H9 (cell line): ENCODE measurements at regions not wholly inside any gene's neighbourhood (a gene's known extent, or its start where the extent isn't known, plus 50 kb on each side); places are given as distances from the start of the nearest gene placed in this dataset.

ENCODE experiments used
- DNase-seq: peaks from one replicate; pipeline ENCODE4 v3.0.0-alpha.2; 2017
- H2AFZ ChIP-seq: one replicate; pipeline ENCODE4 v1.6.1; 2013; ENCODE audit warnings: mild to moderate bottlenecking, low read length, control low read depth, moderate library complexity
- H2AK5ac ChIP-seq: 2 replicates; pipeline ENCODE4 v1.6.1; 2013; ENCODE audit warnings: low read length, control low read depth, mixed read lengths; ENCODE audit not compliant: insufficient read length
- H2BK120ac ChIP-seq: one replicate; pipeline ENCODE4 v1.6.1; 2013; ENCODE audit warnings: low read depth, mild to moderate bottlenecking, low read length, control low read depth, inconsistent platforms; ENCODE audit not compliant: poor library complexity, severe bottlenecking
- H2BK12ac ChIP-seq: 2 replicates; pipeline ENCODE4 v1.6.1; 2013; ENCODE audit warnings: low read length, control low read depth, mixed read lengths, low read depth; ENCODE audit not compliant: insufficient read length
- H2BK15ac ChIP-seq: 2 replicates; pipeline ENCODE4 v1.6.1; 2013; ENCODE audit warnings: low read depth, low read length, control low read depth
- H2BK20ac ChIP-seq: one replicate; pipeline ENCODE4 v1.6.1; 2013; ENCODE audit warnings: low read depth, mild to moderate bottlenecking, low read length, control low read depth, inconsistent platforms; ENCODE audit not compliant: poor library complexity, severe bottlenecking
- H2BK5ac ChIP-seq: 2 replicates; pipeline ENCODE4 v1.6.1; 2013; ENCODE audit warnings: low read length, control low read depth, mixed read lengths; ENCODE audit not compliant: insufficient read length
- H3K14ac ChIP-seq: 2 replicates; pipeline ENCODE4 v1.6.1; 2013; ENCODE audit warnings: low read length, control low read depth; ENCODE audit not compliant: insufficient read depth
- H3K18ac ChIP-seq: 2 replicates; pipeline ENCODE4 v1.6.1; 2013; ENCODE audit warnings: low read depth, mild to moderate bottlenecking, mixed read lengths, low read length, control low read depth; ENCODE audit not compliant: insufficient read length
- H3K23ac ChIP-seq: 2 replicates; pipeline ENCODE4 v1.6.1; 2013; ENCODE audit warnings: low read length, control low read depth, mixed read lengths, low read depth; ENCODE audit not compliant: insufficient read length
- H3K23me2 ChIP-seq: 2 replicates; pipeline ENCODE4 v1.6.1; 2013; ENCODE audit warnings: low read depth, mild to moderate bottlenecking, mixed read lengths, low read length, control low read depth; ENCODE audit not compliant: insufficient read length, poor library complexity, severe bottlenecking
- H3K27ac ChIP-seq: 2 replicates; pipeline ENCODE4 v1.5.1; 2013; ENCODE audit warnings: low read length, control low read depth, mixed read lengths, low read depth; ENCODE audit not compliant: insufficient read length
- H3K27me3 ChIP-seq: 2 replicates; pipeline ENCODE4 v1.6.1; 2013; ENCODE audit warnings: low read length, control low read depth, inconsistent platforms; ENCODE audit not compliant: insufficient read depth
- H3K4ac ChIP-seq: 2 replicates; pipeline ENCODE4 v1.6.1; 2013; ENCODE audit warnings: low read depth, mild to moderate bottlenecking, control low read depth, inconsistent platforms, low read length, moderate library complexity
- H3K4me1 ChIP-seq: 2 replicates; pipeline ENCODE4 v1.6.1; 2013; ENCODE audit warnings: low read length, control low read depth, inconsistent platforms; ENCODE audit not compliant: insufficient read depth
- H3K4me2 ChIP-seq: 2 replicates; pipeline ENCODE4 v1.6.1; 2013; ENCODE audit warnings: low read length, control low read depth, mixed read lengths; ENCODE audit not compliant: insufficient read length, insufficient read depth
- H3K56ac ChIP-seq: 2 replicates; pipeline ENCODE4 v1.6.1; 2013; ENCODE audit warnings: low read depth, mild to moderate bottlenecking, mixed read lengths, low read length, control low read depth; ENCODE audit not compliant: insufficient read length
- H3K79me1 ChIP-seq: 2 replicates; pipeline ENCODE4 v1.6.1; 2013; ENCODE audit warnings: low read depth, mild to moderate bottlenecking, moderate library complexity, low read length, control low read depth, inconsistent platforms; ENCODE audit not compliant: insufficient read depth, poor library complexity, severe bottlenecking
- H3K79me2 ChIP-seq: 2 replicates; pipeline ENCODE4 v1.6.1; 2013; ENCODE audit warnings: low read length, control low read depth, inconsistent platforms; ENCODE audit not compliant: insufficient read depth
- H3K9ac ChIP-seq: 2 replicates; pipeline ENCODE4 v1.6.1; 2013; ENCODE audit warnings: low read length, control low read depth, mixed read lengths; ENCODE audit not compliant: insufficient read length; ENCODE audit errors: extremely low read depth
- H3K9me3 ChIP-seq: one replicate; pipeline ENCODE4 v1.6.1; 2013; ENCODE audit warnings: low read depth, low read length, inconsistent platforms; ENCODE audit not compliant: control insufficient read depth
- H3T11ph ChIP-seq: one replicate; pipeline ENCODE4 v1.6.1; 2013; ENCODE audit warnings: mild to moderate bottlenecking, low read length, control low read depth, inconsistent platforms
- H4K20me1 ChIP-seq: one replicate; pipeline ENCODE4 v1.6.1; 2013; ENCODE audit not compliant: control insufficient read depth, insufficient read length, insufficient read depth
- H4K5ac ChIP-seq: 2 replicates; pipeline ENCODE4 v1.6.1; 2013; ENCODE audit warnings: low read depth, mild to moderate bottlenecking, mixed read lengths, low read length, control low read depth; ENCODE audit not compliant: insufficient read length
- H4K8ac ChIP-seq: replicated peaks from 2 replicates; pipeline ENCODE4 v1.6.1; 2013; ENCODE audit warnings: low read length, control low read depth, mixed read lengths, low read depth; ENCODE audit not compliant: insufficient read length
- H4K91ac ChIP-seq: 2 replicates; pipeline ENCODE4 v1.6.1; 2013; ENCODE audit warnings: low read depth, mild to moderate bottlenecking, moderate library complexity, mixed read lengths, low read length, control low read depth; ENCODE audit not compliant: insufficient read length
- H3K27ac Mint-ChIP-seq, 3 experiments: 2 replicates in 2 of 3; 3 replicates in 1 of 3; pipeline ENCODE4 v1.8.0; 2020 to 2021; ENCODE audit warnings: mixed read lengths in 3 of 3, mild to moderate bottlenecking in 1 of 3, moderate library complexity in 1 of 3
- H3K27me3 Mint-ChIP-seq: 2 replicates; pipeline ENCODE4 v1.8.0; 2021; ENCODE audit warnings: low read depth, mild to moderate bottlenecking, moderate library complexity, mixed read lengths
- H3K36me3 Mint-ChIP-seq, 3 experiments: 2 replicates in 2 of 3; 3 replicates in 1 of 3; pipeline ENCODE4 v1.8.0; 2020 to 2021; ENCODE audit warnings: low read depth in 3 of 3, mixed read lengths in 3 of 3; ENCODE audit not compliant: insufficient read depth in 1 of 3
- H3K4me1 Mint-ChIP-seq, 2 experiments: 2 replicates each; pipeline ENCODE4 v1.8.0; 2020; ENCODE audit warnings: mixed read lengths in 2 of 2
- H3K4me3 Mint-ChIP-seq, 2 experiments: 2 replicates in 1 of 2; 3 replicates in 1 of 2; pipeline ENCODE4 v1.8.0; 2020 to 2021; ENCODE audit warnings: mild to moderate bottlenecking in 2 of 2, mixed read lengths in 2 of 2, moderate library complexity in 1 of 2
- H3K9me3 Mint-ChIP-seq, 2 experiments: 2 replicates in 1 of 2; 3 replicates in 1 of 2; pipeline ENCODE4 v1.8.0; 2020; ENCODE audit warnings: mild to moderate bottlenecking in 2 of 2, mixed read lengths in 2 of 2, moderate library complexity in 1 of 2
- CTCF ChIP-seq: fragments of 200-600 bp; sonication (generic); conservative IDR thresholded peaks from 3 replicates; pipeline ENCODE4 v1.8.0; 2021; ENCODE audit warnings: antibody characterized with exemption, mild to moderate bottlenecking
- WGBS: extraction: QIAGEN DNeasy Blood & Tissue Kit; methylation state at CpG from one replicate; pipeline ENCODE4 v1.1.7; 2013; ENCODE audit warnings: missing lambda C conversion rate, low lambda C conversion rate, mixed read lengths; ENCODE audit not compliant: insufficient read length; ENCODE audit errors: extremely low coverage; 5-methylcytosine and 5-hydroxymethylcytosine counted together

- Histone ChIP-seq H3K27me3 (no peaks in the 10 kb centered on the region), H3K14ac (no peak overlapping the region), H2BK15ac (no peak overlapping the region), H3K56ac (no peak overlapping the region), H3K4ac (no peak overlapping the region), H3K18ac (no peak overlapping the region), H2BK120ac (no peak overlapping the region), H2BK5ac (no peak overlapping the region), H4K8ac (no peak overlapping the region), H3K23me2 (no peaks in the 10 kb centered on the region), H3T11ph (no peak overlapping the region), H2AFZ (no peak overlapping the region), H3K79me1 (no peaks in the 10 kb centered on the region), H2AK5ac (no peak overlapping the region), H2BK12ac (no peak overlapping the region), H2BK20ac (no peak overlapping the region), H3K4me2 (no peak overlapping the region), H3K23ac (no peak overlapping the region), H3K9ac (no peak overlapping the region), H4K91ac (no peak overlapping the region), H3K79me2 (no peaks in the 10 kb centered on the region), H3K4me1 (no peaks in the 10 kb centered on the region), H3K9me3 (no peaks in the 10 kb centered on the region), H3K27ac (no peak overlapping the region), H4K20me1 (no peaks in the 10 kb centered on the region), H4K5ac (no peak overlapping the region)
- no peaks in the 10 kb centered on the region for H3K27me3 Mint-ChIP-seq
- peaks cover 28 to 29% of the 10 kb centered on the region in 2 experiments for H3K9me3 Mint-ChIP-seq
- no peak overlapping the region for H3K27ac Mint-ChIP-seq
- peaks cover 8 to 25% (median 14%) of the 10 kb centered on the region in 3 experiments for H3K36me3 Mint-ChIP-seq
- no peak for TF ChIP-seq CTCF
- H3K4me1 Mint-ChIP-seq, result no peaks in the 10 kb centered on the region
- WGBS, result no CpG with 5 or more reads among the region's 2 CpGs
- no peak overlapping the region for H3K4me3 Mint-ChIP-seq
- no peak for DNase-seq
These were observed 138.0 kb downstream of the DTWD1 start for GRCh38 chr15:49758856-49759255.
